NCI-H128 (cell line): ENCODE measurements at regions not wholly inside any gene's neighbourhood (a gene's known extent, or its start where the extent isn't known, plus 50 kb on each side); places are given as distances from the start of the nearest gene placed in this dataset.
"Not testable (repeated sequence)": the region's sequence is repeated elsewhere in the genome, so short reads cannot be mapped to it uniquely, and the experiment has no call there.

Experiments used
- DNase-seq: peaks from one replicate; lab custom pipeline; 2025; ENCODE audit not compliant: unreplicated experiment; lab: John Stamatoyannopoulos, UW

GRCh38 chr4:91837608-91838029 lies 466.1 kb upstream of the GRID2 start:
- no peak for DNase-seq

GRCh38 chr4:91838181-91838861 lies 465.4 kb upstream of the GRID2 start:
- no peak for DNase-seq

- no peak for DNase-seq
Observed at GRCh38 chr4:91840359-91840758, 463.4 kb upstream of the GRID2 start.

- no peak for DNase-seq
Observed at GRCh38 chr4:91846233-91846632, 457.5 kb upstream of the GRID2 start.

GRCh38 chr4:91851456-91851855 lies 452.3 kb upstream of the GRID2 start:
- no peak for DNase-seq

DNA sequence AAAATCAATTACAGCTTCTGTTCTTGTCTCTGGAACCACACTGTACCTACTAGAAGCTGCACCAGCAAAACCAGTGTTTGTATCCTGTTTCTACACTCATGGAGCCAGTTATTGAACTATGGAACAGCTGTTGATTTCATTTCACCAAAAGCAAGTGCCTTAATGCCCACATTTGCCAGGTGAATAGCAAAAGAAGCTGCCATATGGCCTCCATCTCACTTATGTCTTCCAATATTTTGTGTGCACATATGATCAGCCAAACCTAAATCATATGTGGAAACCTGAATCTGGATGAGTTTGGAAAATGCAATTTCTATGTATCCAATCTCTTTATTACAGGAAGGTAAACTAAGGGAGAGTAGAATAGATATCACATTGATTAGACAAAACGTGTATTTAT lies 415.8 kb upstream of the GRID2 start:
- no peak for DNase-seq

GRCh38 chr4:91891217-91891616 lies 412.5 kb upstream of the GRID2 start:
- DNase-seq = not testable (repeated sequence)

DNA sequence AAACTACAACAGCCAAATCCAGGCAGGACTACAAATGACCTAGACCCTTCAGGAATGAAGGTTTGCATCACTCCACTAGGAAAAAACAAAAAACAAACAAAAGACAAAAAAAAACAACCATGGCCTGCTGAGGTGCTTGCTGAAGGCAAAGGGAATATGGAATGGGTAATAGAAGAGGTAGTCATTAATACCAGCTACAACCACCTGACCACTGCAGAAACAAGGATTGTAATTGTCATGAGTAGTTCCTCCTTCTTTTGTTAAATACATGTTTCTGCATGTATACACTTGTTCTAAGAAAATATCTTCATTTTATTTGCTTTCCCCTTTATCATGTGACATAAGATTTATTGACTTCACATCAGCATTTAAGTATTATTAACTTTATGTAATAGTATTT lies 409.8 kb upstream of the GRID2 start:
- DNase-seq = no peak

GRCh38 chr4:91904556-91904955 lies 399.2 kb upstream of the GRID2 start:
- DNase-seq = no peak

DNA sequence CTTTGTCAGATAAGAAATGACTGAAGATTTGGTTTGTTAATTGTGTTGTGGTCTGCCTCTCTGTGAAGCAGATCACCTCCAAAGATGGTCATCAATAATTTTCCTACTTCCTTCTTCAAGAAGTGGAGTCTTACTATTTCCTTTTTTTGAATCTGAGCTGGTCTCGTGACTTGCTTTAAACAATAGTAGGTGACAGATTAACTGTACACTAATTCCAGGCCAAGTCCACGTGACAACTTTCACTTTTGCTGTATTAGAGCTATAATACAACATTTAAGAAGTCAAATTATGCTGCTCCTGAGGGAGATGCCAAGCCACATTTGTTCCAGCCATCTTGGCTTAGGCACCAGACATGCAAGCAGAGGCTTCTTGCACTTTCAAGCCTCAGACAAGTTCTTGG lies 393.8 kb upstream of the GRID2 start:
- no peak for DNase-seq

DNA sequence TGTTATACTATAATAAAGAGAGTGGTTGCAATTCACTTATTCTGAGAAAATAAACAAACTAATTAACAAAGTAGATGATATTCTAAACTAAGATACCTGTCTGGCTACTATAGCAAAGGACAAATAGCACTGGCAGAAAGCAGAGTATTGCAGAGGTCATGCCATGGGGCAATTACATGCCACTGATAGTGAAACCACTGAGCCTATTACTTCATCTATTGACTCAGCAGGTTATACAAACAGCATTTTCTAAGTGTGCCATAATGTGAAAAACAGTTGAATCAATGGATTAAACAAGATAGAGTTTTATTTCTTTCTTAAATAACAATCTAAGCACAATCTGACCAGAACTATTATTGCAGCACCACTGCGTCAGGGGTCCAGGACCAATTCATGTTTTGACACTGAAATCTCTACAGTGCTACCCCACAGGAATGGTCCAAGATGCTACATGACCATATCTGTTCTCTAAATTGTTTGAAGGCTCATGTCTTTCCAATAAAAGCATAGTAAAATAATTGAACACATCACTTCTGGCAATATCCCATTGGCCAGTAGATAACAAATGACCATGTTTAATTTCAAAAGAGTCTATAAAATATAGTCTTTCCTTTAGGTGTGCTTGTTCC lies 389.5 kb upstream of the GRID2 start:
- no peak for DNase-seq

DNA sequence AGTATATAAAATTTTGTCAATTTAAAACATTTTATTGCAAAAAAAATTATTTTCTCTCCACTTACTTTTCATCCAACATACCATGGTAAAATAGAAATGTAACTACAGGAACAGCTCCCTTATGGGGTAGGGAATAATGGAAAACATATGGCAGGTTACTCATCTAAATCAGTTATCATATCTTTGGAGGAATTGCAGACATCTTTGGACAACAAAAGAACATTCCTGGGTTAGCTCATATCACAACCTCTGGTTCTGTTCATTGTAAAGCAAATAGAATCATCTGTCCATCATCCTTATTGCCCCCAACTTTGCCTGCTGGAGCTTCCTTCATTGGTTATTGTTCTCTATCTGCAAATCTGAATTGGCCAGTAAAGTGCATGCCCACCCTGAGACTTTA lies 387.5 kb upstream of the GRID2 start:
- DNase-seq = no peak

DNA sequence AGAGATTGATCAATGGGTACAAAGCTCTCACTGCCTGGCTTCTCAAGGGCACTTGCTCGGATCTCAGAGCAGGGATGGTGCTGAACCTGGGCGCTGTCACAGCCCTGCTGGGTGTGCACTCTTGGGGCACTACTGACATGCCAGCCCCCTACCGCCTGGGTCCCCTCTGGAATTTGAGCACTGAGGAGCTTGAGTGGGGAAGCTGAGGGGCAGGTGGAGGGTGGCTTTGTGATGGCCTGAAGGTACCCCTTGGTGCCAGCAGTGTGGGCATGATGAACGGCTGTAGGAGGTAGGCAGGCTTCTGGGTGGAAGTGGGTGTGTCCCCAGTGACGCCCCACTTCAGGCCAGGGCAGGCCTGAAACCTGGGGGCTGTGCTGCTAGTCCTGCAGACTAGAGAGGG lies 379.1 kb upstream of the GRID2 start:
- no peak for DNase-seq

DNA sequence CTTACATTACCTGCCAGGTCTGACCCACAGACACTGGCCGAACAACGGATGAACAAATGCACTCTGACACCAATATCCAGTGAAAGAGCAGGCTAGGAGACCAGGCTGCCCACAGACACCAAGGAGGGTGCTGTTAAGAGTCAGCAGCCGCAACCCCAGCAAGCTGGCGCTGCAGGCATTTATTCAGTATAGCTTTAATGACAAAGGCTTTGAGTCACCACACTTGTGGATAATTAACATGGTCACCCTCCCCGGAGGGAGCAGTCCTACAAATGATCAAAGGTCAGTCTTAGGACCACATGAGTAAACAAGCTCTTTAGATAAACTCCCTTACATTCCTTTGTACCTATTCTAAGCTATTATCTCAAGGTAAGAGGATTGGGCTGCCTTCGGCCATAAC lies 368.5 kb upstream of the GRID2 start:
- no peak for DNase-seq

GRCh38 chr4:91936311-91936710 lies 367.5 kb upstream of the GRID2 start:
- peak; percentile 25 for DNase-seq

- DNase-seq = no peak
Observed at GRCh38 chr4:91957963-91958362, 345.8 kb upstream of the GRID2 start.

DNA sequence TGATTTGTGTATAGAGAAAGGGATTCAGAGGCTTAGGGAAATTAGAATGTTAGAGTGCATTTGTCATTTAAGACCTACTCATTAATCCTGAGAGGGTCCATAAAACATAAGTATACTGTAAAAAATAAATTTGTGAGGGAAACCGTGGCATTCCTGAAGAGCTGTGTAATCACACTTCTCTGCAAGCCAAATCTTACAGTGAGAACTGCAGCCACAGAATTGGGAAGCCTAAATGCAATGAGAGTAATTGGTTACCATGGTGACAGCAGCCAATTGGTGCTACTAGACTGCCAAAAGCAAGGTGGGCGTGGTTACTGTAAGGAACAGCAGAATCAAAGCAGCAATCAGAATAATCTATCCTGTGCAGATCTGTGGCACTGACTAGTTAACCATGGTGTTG lies 345.2 kb upstream of the GRID2 start:
- DNase-seq = no peak

- DNase-seq = no peak
Observed at GRCh38 chr4:91961504-91961903, 342.3 kb upstream of the GRID2 start.

GRCh38 chr4:91963486-91963885 lies 340.3 kb upstream of the GRID2 start:
- DNase-seq = no peak

- DNase-seq = no peak
Observed at GRCh38 chr4:91965166-91965565, 338.6 kb upstream of the GRID2 start.

DNA sequence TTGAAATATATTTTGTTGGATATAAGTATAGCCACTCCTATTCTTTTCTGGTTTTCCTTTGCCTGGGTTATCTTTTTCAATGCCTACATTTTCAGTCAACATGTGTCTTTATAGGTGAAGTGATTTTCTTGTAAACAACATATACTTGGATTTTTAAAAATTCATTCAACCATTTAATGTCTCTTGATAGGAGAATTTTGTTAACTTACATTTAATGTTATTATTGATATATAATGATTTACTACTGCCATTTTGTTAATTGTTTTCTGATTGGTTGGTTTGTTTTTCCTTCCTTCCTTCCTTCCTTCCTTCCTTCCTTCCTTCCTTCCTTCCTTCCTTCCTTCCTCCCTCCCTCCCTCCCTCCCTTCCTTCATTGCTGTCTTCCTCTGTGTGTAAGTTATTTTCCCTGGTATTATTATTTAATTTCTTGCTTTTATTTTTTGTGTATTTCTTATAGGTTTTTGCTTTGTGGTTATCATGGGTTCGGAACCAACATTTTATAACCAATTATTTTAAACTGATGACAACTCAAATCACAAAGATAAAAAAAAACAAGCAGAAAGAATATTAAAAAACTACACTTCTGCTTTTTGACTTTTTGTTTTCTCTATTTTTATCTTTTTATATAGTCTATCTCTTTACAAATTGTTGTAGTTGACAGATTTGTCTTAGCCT lies 330.1 kb upstream of the GRID2 start:
- DNase-seq = no peak

DNA sequence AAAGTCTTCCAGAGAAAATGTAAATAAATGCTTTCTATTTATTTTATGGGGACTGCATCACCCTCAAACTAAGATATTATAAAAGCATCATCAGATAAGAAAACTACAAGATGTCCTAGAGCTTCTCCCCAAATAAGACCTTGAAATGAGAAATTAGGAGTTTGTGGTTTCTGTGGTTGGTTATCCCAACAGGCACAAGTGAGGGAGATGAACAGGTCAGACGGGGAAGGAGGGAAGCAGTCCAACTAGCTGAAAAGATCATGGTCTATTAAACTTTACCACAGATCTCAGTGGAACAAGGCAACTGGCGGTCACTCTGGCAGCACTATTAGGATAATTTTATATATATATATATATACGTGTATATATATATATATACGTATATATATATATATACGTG lies 319.3 kb upstream of the GRID2 start:
- DNase-seq = no peak
